HG03565 (cell line): ENCODE measurements at regions not wholly inside any gene's neighbourhood (a gene's known extent, or its start where the extent isn't known, plus 50 kb on each side); places are given as distances from the start of the nearest gene placed in this dataset.
"Not testable (repeated sequence)": the region's sequence is repeated elsewhere in the genome, so short reads cannot be mapped to it uniquely, and the experiment has no call there.

Experiments used
- ATAC-seq: cut with Tn5 transposase; IDR thresholded peaks from one replicate; pipeline ENCODE4 v1.9.1; 2021; ENCODE audit warnings: mild to moderate bottlenecking, moderate library complexity; ENCODE audit not compliant: unreplicated experiment

GRCh38 chr13:83825676-83826075 lies 56.6 kb downstream of the SLITRK1 start:
- ATAC-seq, result no peak

GRCh38 chr13:83824560-83824959 lies 57.7 kb downstream of the SLITRK1 start:
- no peak for ATAC-seq

- ATAC-seq, result no peak
Observed at GRCh38 chr13:83824120-83824519, 58.2 kb downstream of the SLITRK1 start.

- no peak for ATAC-seq
Observed at GRCh38 chr13:83819611-83820010, 62.7 kb downstream of the SLITRK1 start.

GRCh38 chr13:83819156-83819555 lies 63.1 kb downstream of the SLITRK1 start:
- no peak for ATAC-seq

- no peak for ATAC-seq
Observed at GRCh38 chr13:83816081-83816480, 66.2 kb downstream of the SLITRK1 start.

- no peak for ATAC-seq
Observed at GRCh38 chr13:83815598-83815997, 66.7 kb downstream of the SLITRK1 start.

- ATAC-seq, result no peak
Observed at GRCh38 chr13:83810136-83810535, 72.1 kb downstream of the SLITRK1 start.

GRCh38 chr13:83804356-83804962 lies 77.8 kb downstream of the SLITRK1 start:
- no peak for ATAC-seq

GRCh38 chr13:83798731-83799130 lies 83.5 kb downstream of the SLITRK1 start:
- no peak for ATAC-seq

GRCh38 chr13:83796364-83796763 lies 85.9 kb downstream of the SLITRK1 start:
- ATAC-seq, result no peak

- no peak for ATAC-seq
Observed at GRCh38 chr13:83794583-83794982, 87.7 kb downstream of the SLITRK1 start.

- ATAC-seq, result no peak
Observed at GRCh38 chr13:83780227-83780626, 102.0 kb downstream of the SLITRK1 start.

GRCh38 chr13:83773961-83774360 lies 108.3 kb downstream of the SLITRK1 start:
- ATAC-seq, result no peak

- ATAC-seq, result no peak
Observed at GRCh38 chr13:83765796-83766195, 116.5 kb downstream of the SLITRK1 start.

GRCh38 chr13:83761631-83762030 lies 120.6 kb downstream of the SLITRK1 start:
- no peak for ATAC-seq

- ATAC-seq, result not testable (repeated sequence)
Observed at GRCh38 chr13:83755210-83755609, 127.1 kb downstream of the SLITRK1 start.

- no peak for ATAC-seq
Observed at GRCh38 chr13:83753912-83754624, 128.2 kb downstream of the SLITRK1 start.

- ATAC-seq, result no peak
Observed at GRCh38 chr13:83752141-83752540, 130.1 kb downstream of the SLITRK1 start.

GRCh38 chr13:83740622-83741021 lies 141.7 kb downstream of the SLITRK1 start:
- ATAC-seq, result no peak

GRCh38 chr13:83738407-83738806 lies 143.9 kb downstream of the SLITRK1 start:
- no peak for ATAC-seq

GRCh38 chr13:83733293-83733692 lies 149.0 kb downstream of the SLITRK1 start:
- ATAC-seq, result no peak

GRCh38 chr13:83732755-83733154 lies 149.5 kb downstream of the SLITRK1 start:
- no peak for ATAC-seq
